ENCODE measurements at regions not wholly inside any gene's neighbourhood (a gene's known extent, or its start where the extent isn't known, plus 50 kb on each side); places are given as distances from the start of the nearest gene placed in this dataset.

DNA sequence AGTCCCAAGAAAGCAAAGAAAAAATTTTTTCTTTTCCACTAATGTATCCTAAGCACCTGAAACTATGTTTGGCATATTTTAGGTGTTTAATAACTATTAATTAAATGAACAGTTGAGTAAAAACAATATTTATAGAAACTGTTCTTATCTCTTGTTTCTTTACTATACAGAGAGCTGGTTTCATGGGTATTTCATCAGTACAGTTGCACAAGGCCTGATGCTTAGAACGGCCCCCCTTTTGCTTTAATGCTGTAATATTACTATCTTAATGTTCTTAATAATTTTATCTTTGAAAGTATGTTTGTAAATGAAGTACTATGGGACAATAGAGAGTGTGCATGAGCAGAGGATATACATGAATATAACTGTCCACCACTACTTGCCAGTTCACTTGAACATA, 479.1 kb upstream of the SLIT2 start:
- no peaks in the 10 kb centered on the region for H3K9me3 ChIP-seq (replicated peaks; ENCODE audit: control insufficient read depth, insufficient read depth, low read length)
- H3K36me3 ChIP-seq (ENCODE audit: control insufficient read depth in 2 of 2, extremely low read depth in 1 of 2, insufficient read depth in 2 of 2, low read length in 2 of 2), result no peaks in the 10 kb centered on the region
- H2AFZ ChIP-seq (ENCODE audit: low read depth, low read length), result no peak overlapping the region
- H3K4me2 ChIP-seq (ENCODE audit: insufficient read depth, low read length), result no peak overlapping the region
- dilution Hi-C loops (cut with MboI; ENCODE audit: extremely low pct_ligation_motif_present, low sequenced_read_pairs), result no loop called here
- H3K9me1 ChIP-seq (replicated peaks; ENCODE audit: control insufficient read depth, extremely low read depth, insufficient read depth, low read length), result no peaks in the 10 kb centered on the region
- ChIA-PET CTCF (interaction anchor here (0.6 to 1.0 kb wide), 2 partner anchors 78 to 516 kb away, joined by 3 read pairs; no protein-coding TSS in a partner anchor), POLR2A (no interaction called here)
- no peaks in the 10 kb centered on the region for H4K20me1 ChIP-seq (replicated peaks; ENCODE audit: control insufficient read depth, extremely low read depth, insufficient read depth, low read length)
- no peak overlapping the region for H3K27ac ChIP-seq (ENCODE audit: insufficient read depth, low read depth, low read length)
- H3K9ac ChIP-seq (replicated peaks; ENCODE audit: extremely low read depth, insufficient read depth, low read length), result no peak overlapping the region
- H3K4me3 ChIP-seq (replicated peaks in 1 of 3; ENCODE audit: insufficient read depth in 1 of 3, low read depth in 1 of 3, low read length in 3 of 3), result no peak overlapping the region
- no peaks in the 10 kb centered on the region for H3K79me2 ChIP-seq (ENCODE audit: control insufficient read depth, insufficient read depth, low read length)
- no peaks in the 10 kb centered on the region for H3K27me3 ChIP-seq (ENCODE audit: control insufficient read depth in 2 of 2, insufficient read depth in 2 of 2, low read length in 2 of 2)
- FAIRE-seq (no peak), DNase-seq (ENCODE audit: low read depth, low spot score) (no peak)
- intact Hi-C loops (cut with micrococcal nuclease), result no loop called here
- H3K4me1 ChIP-seq (ENCODE audit: control insufficient read depth, extremely low read depth, insufficient read depth, low read length), result peaks cover 22% of the 10 kb centered on the region
- TF ChIP-seq JUN (IDR thresholded peaks at IDR 0.05; ENCODE audit: borderline replicate concordance, insufficient read depth, insufficient read length, low read depth), result no peak
- no peak for TF ChIP-seq MYC (IDR thresholded peaks at IDR 0.05; ENCODE audit: low read depth, low read length)
- TF ChIP-seq POLR2A (IDR thresholded peaks at IDR 0.05; ENCODE audit: low read depth, low read length), result no peak
- TF ChIP-seq GATA2 (IDR thresholded peaks at IDR 0.05; ENCODE audit: insufficient read depth, insufficient read length, low read depth, low read length), result no peak
- no peak for TF ChIP-seq EZH2 (IDR thresholded peaks at IDR 0.05; ENCODE audit: borderline replicate concordance, low read depth, low read length, severe bottlenecking)
- TF ChIP-seq MAX (IDR thresholded peaks at IDR 0.05; ENCODE audit: insufficient read depth, insufficient read length), result no peak
- no peak for TF ChIP-seq POLR2AphosphoS5 (IDR thresholded peaks at IDR 0.05; ENCODE audit: insufficient read depth, low read depth, low read length)
- no peak for TF ChIP-seq CTCF (IDR thresholded peaks at IDR 0.05; ENCODE audit: extremely low read depth in 1 of 2, insufficient read depth in 1 of 2, low read depth in 1 of 2, low read length in 2 of 2)
- TF ChIP-seq FOS (IDR thresholded peaks at IDR 0.05; ENCODE audit: borderline replicate concordance, insufficient read depth, low read length), result no peak
- BruUV-seq (replicated peaks), result no TSS peak

All from endothelial cell of umbilical vein (primary cell).